ENCODE measurements at regions not wholly inside any gene's neighbourhood (a gene's known extent, or its start where the extent isn't known, plus 50 kb on each side); places are given as distances from the start of the nearest gene placed in this dataset.

GRCh38 chr6:156378853-156379252, 398.3 kb upstream of the ARID1B start:
- H3K4me3 Mint-ChIP-seq = no peak overlapping the region
- H4K20me1 ChIP-seq (ENCODE audit: low read depth) = no peaks in the 10 kb centered on the region
- H3K4me1 ChIP-seq = no peaks in the 10 kb centered on the region
- H3K27me3 Mint-ChIP-seq (ENCODE audit: insufficient read depth, low read depth) = peaks cover 2% of the 10 kb centered on the region
- H3K27me3 ChIP-seq = no peaks in the 10 kb centered on the region
- H3F3A ChIP-seq (ENCODE audit: low read depth) = no peaks in the 10 kb centered on the region
- H3K79me2 ChIP-seq (ENCODE audit: low read depth) = no peaks in the 10 kb centered on the region
- H3K9me3 ChIP-seq (ENCODE audit: low read depth) = no peaks in the 10 kb centered on the region
- TF ChIP-seq EZH2 (IDR thresholded peaks at IDR 0.05) (no peak), EZH2phosphoT487 (IDR thresholded peaks at IDR 0.05) (no peak), CTCF (IDR thresholded peaks at IDR 0.05) (peak; percentile 10)
- H3K27ac Mint-ChIP-seq = no peak overlapping the region
- no peak overlapping the region for H3K4me2 ChIP-seq
- no peaks in the 10 kb centered on the region for H3K9me3 Mint-ChIP-seq
- no peak overlapping the region for H3K9ac ChIP-seq
- no peaks in the 10 kb centered on the region for H3K36me3 Mint-ChIP-seq
- H2AFZ ChIP-seq (replicated peaks) = no peak overlapping the region
- peaks cover 8% of the 10 kb centered on the region for H3K4me1 Mint-ChIP-seq
- H3K36me3 ChIP-seq = no peaks in the 10 kb centered on the region
- no peak overlapping the region for H3K4me3 ChIP-seq
- no peak for DNase-seq (ENCODE audit: low spot score)
- no peak overlapping the region for H3K27ac ChIP-seq

GRCh38 chr6:156376091-156376490, 401.1 kb upstream of the ARID1B start:
- H3K27ac Mint-ChIP-seq = no peak overlapping the region
- no peak overlapping the region for H3K4me2 ChIP-seq
- H4K20me1 ChIP-seq (ENCODE audit: low read depth) = no peaks in the 10 kb centered on the region
- H3K9me3 Mint-ChIP-seq = no peaks in the 10 kb centered on the region
- no peaks in the 10 kb centered on the region for H3K4me1 ChIP-seq
- H3K9ac ChIP-seq = no peak overlapping the region
- H3K27me3 Mint-ChIP-seq (ENCODE audit: insufficient read depth, low read depth) = peaks cover 2% of the 10 kb centered on the region
- H3K4me3 Mint-ChIP-seq = no peak overlapping the region
- H3K36me3 ChIP-seq = no peaks in the 10 kb centered on the region
- H3K9me3 ChIP-seq (ENCODE audit: low read depth) = no peaks in the 10 kb centered on the region
- H3K36me3 Mint-ChIP-seq = no peaks in the 10 kb centered on the region
- no peak for TF ChIP-seq EZH2 (IDR thresholded peaks at IDR 0.05)
- TF ChIP-seq EZH2phosphoT487 (IDR thresholded peaks at IDR 0.05) = no peak
- TF ChIP-seq CTCF (IDR thresholded peaks at IDR 0.05) = no peak
- H3K4me3 ChIP-seq = no peak overlapping the region
- H3K27ac ChIP-seq = no peak overlapping the region
- no peaks in the 10 kb centered on the region for H3K27me3 ChIP-seq
- H3K79me2 ChIP-seq (ENCODE audit: low read depth) = no peaks in the 10 kb centered on the region
- H2AFZ ChIP-seq (replicated peaks) = no peak overlapping the region
- DNase-seq (ENCODE audit: low spot score) = no peak
- peaks cover 8% of the 10 kb centered on the region for H3K4me1 Mint-ChIP-seq
- no peaks in the 10 kb centered on the region for H3F3A ChIP-seq (ENCODE audit: low read depth)

- Mint-ChIP-seq H3K9me3 (peaks cover 5% of the 10 kb centered on the region), H3K36me3 (no peaks in the 10 kb centered on the region), H3K27ac (no peak overlapping the region), H3K27me3 (ENCODE audit: insufficient read depth, low read depth) (peaks cover 6% of the 10 kb centered on the region), H3K4me3 (no peak overlapping the region), H3K4me1 (no peaks in the 10 kb centered on the region)
- Histone ChIP-seq H3F3A (ENCODE audit: low read depth) (no peaks in the 10 kb centered on the region), H3K9ac (no peak overlapping the region), H2AFZ (replicated peaks) (no peak overlapping the region), H3K9me3 (ENCODE audit: low read depth) (no peaks in the 10 kb centered on the region), H3K79me2 (ENCODE audit: low read depth) (no peaks in the 10 kb centered on the region), H3K27ac (no peak overlapping the region), H3K4me1 (no peaks in the 10 kb centered on the region), H3K36me3 (no peaks in the 10 kb centered on the region), H3K4me2 (no peak overlapping the region), H4K20me1 (ENCODE audit: low read depth) (no peaks in the 10 kb centered on the region), H3K4me3 (no peak overlapping the region), H3K27me3 (no peaks in the 10 kb centered on the region)
- TF ChIP-seq CTCF (IDR thresholded peaks at IDR 0.05) (peak; percentile 25), EZH2 (IDR thresholded peaks at IDR 0.05) (no peak)
- peak; percentile 12 for DNase-seq (ENCODE audit: low spot score)
Observed at GRCh38 chr6:156359912-156360311, 417.3 kb upstream of the ARID1B start.

- H3K36me3 Mint-ChIP-seq = no peaks in the 10 kb centered on the region
- Histone ChIP-seq H3F3A (ENCODE audit: low read depth) (no peaks in the 10 kb centered on the region), H3K27me3 (no peaks in the 10 kb centered on the region), H3K9ac (no peak overlapping the region), H3K4me2 (no peak overlapping the region), H3K4me3 (no peak overlapping the region), H4K20me1 (ENCODE audit: low read depth) (no peaks in the 10 kb centered on the region), H3K36me3 (no peaks in the 10 kb centered on the region), H2AFZ (replicated peaks) (no peak overlapping the region), H3K4me1 (no peaks in the 10 kb centered on the region), H3K9me3 (ENCODE audit: low read depth) (no peaks in the 10 kb centered on the region), H3K27ac (no peak overlapping the region), H3K79me2 (ENCODE audit: low read depth) (no peaks in the 10 kb centered on the region)
- no peak overlapping the region for H3K27ac Mint-ChIP-seq
- H3K4me1 Mint-ChIP-seq = peaks cover 4% of the 10 kb centered on the region
- H3K27me3 Mint-ChIP-seq (ENCODE audit: insufficient read depth, low read depth) = peaks cover 8% of the 10 kb centered on the region
- no peak overlapping the region for H3K4me3 Mint-ChIP-seq
- H3K9me3 Mint-ChIP-seq = no peaks in the 10 kb centered on the region
- DNase-seq (ENCODE audit: low spot score) = no peak
- TF ChIP-seq EZH2phosphoT487 (IDR thresholded peaks at IDR 0.05) (no peak), EZH2 (IDR thresholded peaks at IDR 0.05) (no peak), CTCF (IDR thresholded peaks at IDR 0.05) (no peak)
Observed at GRCh38 chr6:156352861-156353260, 424.3 kb upstream of the ARID1B start.

Measured in neural progenitor cell (in vitro differentiated cells).